Right atrium auricular region (tissue), 2 donors: ENCODE measurements at regions not wholly inside any gene's neighbourhood (a gene's known extent, or its start where the extent isn't known, plus 50 kb on each side); places are given as distances from the start of the nearest gene placed in this dataset.
A peak's percentile ranks its signal among the peaks of the same experiment; 100 is the strongest.

Experiments used
- DNase-seq: peaks from one replicate; pipeline ENCODE4 v3.0.0-alpha.2; 2019; ENCODE audit warnings: low spot score
- H3K27ac ChIP-seq, 2 donors: fragments of 200-600 bp; sonication (generic); 1 replicate in 1 of 2; 2 replicates in 1 of 2; pipeline ENCODE4 v1.5.1; 2016 to 2019
- H3K27me3 ChIP-seq, 2 donors: fragments of 200-600 bp; sonication (generic); one replicate each; pipeline versions ENCODE4 v1.5.1 to v1.6.0; 2017 to 2019
- H3K36me3 ChIP-seq: fragments of 200-600 bp; sonication (generic); one replicate; pipeline ENCODE4 v1.5.1; 2016
- H3K4me1 ChIP-seq, 2 donors: fragments of 200-600 bp; sonication (generic); one replicate each; pipeline versions ENCODE4 v1.5.1 to v1.6.0; 2017 to 2019
- H3K4me3 ChIP-seq, 2 donors: fragments of 200-600 bp; sonication (generic); 1 replicate in 1 of 2; 2 replicates in 1 of 2; pipeline ENCODE4 v1.5.1; 2017 to 2019; ENCODE audit warnings: mild to moderate bottlenecking in 1 of 2, moderate library complexity in 1 of 2
- H3K9me3 ChIP-seq, 2 donors: fragments of 200-600 bp; sonication (generic); one replicate each; pipeline ENCODE4 v1.5.1; 2019
- CTCF ChIP-seq, 2 donors: fragments of 200-600 bp; sonication (generic); IDR thresholded peaks; one replicate each; pipeline ENCODE4 v1.5.1; 2019; ENCODE audit warnings: antibody characterized with exemption in 2 of 2

GRCh38 chr6:137707038-137707589 is 159.9 kb upstream of the TNFAIP3 start:
- no peak for DNase-seq
- no peak for TF ChIP-seq CTCF (IDR thresholded peaks at IDR 0.05)
- Histone ChIP-seq H3K4me1 (peaks cover 0 to 21% of the 10 kb centered on the region in 2 donors), H3K36me3 (no peaks in the 10 kb centered on the region), H3K27ac (no peak overlapping the region), H3K9me3 (no peaks in the 10 kb centered on the region), H3K4me3 (no peak overlapping the region), H3K27me3 (no peaks in the 10 kb centered on the region)

- peak; percentile 66 to 86 for TF ChIP-seq CTCF (IDR thresholded peaks at IDR 0.05)
- DNase-seq: peak; percentile 71
- Histone ChIP-seq H3K36me3 (no peaks in the 10 kb centered on the region), H3K4me3 (no peak overlapping the region), H3K9me3 (no peaks in the 10 kb centered on the region), H3K27ac (no peak overlapping the region), H3K4me1 (peaks cover 0 to 15% of the 10 kb centered on the region in 2 donors), H3K27me3 (no peaks in the 10 kb centered on the region)
Measured at GRCh38 chr6:137707590-137708360, 159.3 kb upstream of the TNFAIP3 start.

- no peaks in the 10 kb centered on the region for H3K36me3 ChIP-seq
- no peaks in the 10 kb centered on the region for H3K27me3 ChIP-seq
- no peak overlapping the region for H3K27ac ChIP-seq
- TF ChIP-seq CTCF (IDR thresholded peaks at IDR 0.05): no peak
- peaks cover 0 to 9% of the 10 kb centered on the region in 2 donors for H3K4me1 ChIP-seq
- no peak overlapping the region for H3K4me3 ChIP-seq
- DNase-seq: no peak
- no peaks in the 10 kb centered on the region for H3K9me3 ChIP-seq
Measured at GRCh38 chr6:137708481-137708880, 158.6 kb upstream of the TNFAIP3 start.

- H3K4me3 ChIP-seq: no peak overlapping the region
- no peak for DNase-seq
- peaks cover 0 to 9% of the 10 kb centered on the region in 2 donors for H3K4me1 ChIP-seq
- H3K9me3 ChIP-seq: no peaks in the 10 kb centered on the region
- no peaks in the 10 kb centered on the region for H3K36me3 ChIP-seq
- TF ChIP-seq CTCF (IDR thresholded peaks at IDR 0.05): no peak
- H3K27ac ChIP-seq: no peak overlapping the region
- no peaks in the 10 kb centered on the region for H3K27me3 ChIP-seq
Measured at GRCh38 chr6:137709424-137710236, 157.4 kb upstream of the TNFAIP3 start.

- no peak overlapping the region for H3K27ac ChIP-seq
- no peaks in the 10 kb centered on the region for H3K9me3 ChIP-seq
- no peaks in the 10 kb centered on the region for H3K36me3 ChIP-seq
- H3K27me3 ChIP-seq: no peaks in the 10 kb centered on the region
- no peak for DNase-seq
- H3K4me3 ChIP-seq: no peak overlapping the region
- TF ChIP-seq CTCF (IDR thresholded peaks at IDR 0.05): no peak
- H3K4me1 ChIP-seq: peaks cover 0 to 9% of the 10 kb centered on the region in 2 donors
Measured at GRCh38 chr6:137711972-137712371, 155.1 kb upstream of the TNFAIP3 start.
